Stimulated activated CD8-positive, alpha-beta memory T cell treated with anti-CD3 and anti-CD28 coated beads, Interleukin-4, amount 100 ng/mL, for 4 hours (primary cell): ENCODE measurements at regions not wholly inside any gene's neighbourhood (a gene's known extent, or its start where the extent isn't known, plus 50 kb on each side); places are given as distances from the start of the nearest gene placed in this dataset.
"Not testable (repeated sequence)": the region's sequence is repeated elsewhere in the genome, so short reads cannot be mapped to it uniquely, and the experiment has no call there.

Experiments
- DNase-seq, 2 donors: peaks; one replicate each; pipeline ENCODE4 v3.0.0-alpha.2; 2020; ENCODE audit warnings: low read depth in 2 of 2, low spot score in 1 of 2

DNA sequence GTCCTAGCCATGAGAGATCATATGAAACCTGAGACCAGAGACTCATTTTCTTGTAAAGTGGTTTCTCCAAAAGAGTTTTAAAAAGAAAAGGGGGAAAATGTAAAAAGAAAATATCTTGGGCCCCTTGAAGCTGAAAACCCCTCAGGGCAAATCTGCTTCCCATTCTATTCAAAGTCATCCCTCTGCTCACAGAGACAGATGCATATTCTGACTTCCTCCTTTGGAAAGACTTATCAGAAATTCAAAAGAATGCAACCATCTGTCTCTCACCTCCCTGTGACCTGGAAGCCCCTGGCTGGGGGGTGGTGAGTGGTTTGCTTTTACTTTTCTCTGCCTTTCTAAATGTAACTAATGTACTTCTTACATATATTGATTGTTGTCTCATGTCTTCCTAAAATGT, 1154.8 kb downstream of the NSUN3 start:
- DNase-seq, result no peak

DNA sequence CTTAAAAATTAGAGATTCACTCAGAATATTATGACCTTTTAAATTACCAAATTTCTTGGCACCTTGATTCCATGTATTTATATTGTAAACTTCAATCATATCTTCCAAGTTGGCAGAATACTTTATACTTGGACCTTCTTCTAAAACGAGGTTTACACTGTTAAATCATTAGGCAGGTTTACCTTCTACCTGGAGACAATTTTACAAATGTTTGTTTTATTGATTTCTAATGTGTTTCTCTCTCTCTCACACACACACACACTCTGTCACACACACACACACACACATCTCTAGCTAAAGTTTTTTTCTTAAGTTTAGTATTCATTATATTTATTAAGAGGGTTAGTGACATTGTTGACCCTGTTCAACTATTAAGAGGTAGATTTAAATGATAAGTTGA, 1155.6 kb downstream of the NSUN3 start:
- DNase-seq, result no peak

DNA sequence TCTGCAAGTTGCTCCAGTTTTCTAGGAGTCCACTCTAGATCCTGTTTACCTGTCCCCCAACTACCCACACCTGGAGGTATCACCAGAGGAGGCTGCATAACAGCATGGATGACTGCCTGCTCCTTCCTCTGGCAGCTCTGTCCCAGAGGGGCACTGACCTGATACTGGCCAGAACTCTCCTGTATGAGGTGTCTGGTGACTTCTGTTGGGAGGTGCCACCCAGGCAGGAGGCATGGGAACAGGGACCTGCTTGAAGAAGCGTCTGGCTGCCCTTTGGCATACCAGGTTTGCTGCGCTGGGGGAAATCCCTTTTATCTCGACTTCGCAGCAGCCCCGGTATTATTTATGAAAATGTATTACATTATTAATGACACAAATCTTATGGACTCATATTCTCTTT, 1163.6 kb downstream of the NSUN3 start:
- DNase-seq, result no peak

- DNase-seq, result no peak
Measured at GRCh38 chr3:95227092-95227491, 1164.2 kb downstream of the NSUN3 start.

DNA sequence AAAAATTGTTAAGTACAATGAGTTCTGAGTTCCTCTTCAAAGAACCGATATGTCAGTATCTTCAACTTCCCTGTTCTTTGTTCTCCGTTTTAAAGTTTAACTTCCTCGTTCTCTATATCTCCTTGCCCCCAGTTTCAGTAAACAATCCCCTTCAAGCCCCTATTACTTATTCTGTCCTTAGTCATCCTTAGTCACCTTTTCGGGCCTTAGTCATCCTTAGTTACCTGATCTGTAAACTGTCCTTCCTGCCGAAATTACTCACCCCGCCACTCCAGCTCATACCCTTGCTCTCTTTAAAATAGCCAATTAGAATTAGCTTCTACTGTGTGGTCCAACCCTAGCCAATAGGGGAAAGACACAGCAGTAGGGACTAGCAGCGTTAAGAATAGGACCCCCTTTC, 1165.6 kb downstream of the NSUN3 start:
- no peak for DNase-seq

DNA sequence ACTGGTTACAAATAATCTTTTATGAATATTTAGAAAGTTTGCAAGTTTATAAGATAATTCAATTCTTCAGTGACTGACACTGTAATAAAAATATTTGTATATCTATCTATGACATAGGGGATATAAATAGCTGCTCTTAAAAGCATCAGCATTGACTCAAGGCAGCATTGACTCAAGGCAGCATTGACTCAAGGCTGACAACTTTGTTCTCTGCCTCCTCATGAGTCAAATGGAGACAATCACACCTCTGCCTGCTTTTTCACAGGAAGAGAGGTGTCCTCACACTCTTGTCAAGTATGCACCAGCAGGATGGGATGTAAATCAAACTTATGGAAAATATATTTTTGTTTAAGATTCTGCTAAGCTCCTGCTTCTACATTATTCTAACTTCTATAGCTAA, 1173.1 kb downstream of the NSUN3 start:
- DNase-seq, result no peak

- DNase-seq, result no peak
Measured at GRCh38 chr3:95237783-95238182, 1174.9 kb downstream of the NSUN3 start.

- no peak for DNase-seq
Measured at GRCh38 chr3:95240395-95240794, 1177.5 kb downstream of the NSUN3 start.

DNA sequence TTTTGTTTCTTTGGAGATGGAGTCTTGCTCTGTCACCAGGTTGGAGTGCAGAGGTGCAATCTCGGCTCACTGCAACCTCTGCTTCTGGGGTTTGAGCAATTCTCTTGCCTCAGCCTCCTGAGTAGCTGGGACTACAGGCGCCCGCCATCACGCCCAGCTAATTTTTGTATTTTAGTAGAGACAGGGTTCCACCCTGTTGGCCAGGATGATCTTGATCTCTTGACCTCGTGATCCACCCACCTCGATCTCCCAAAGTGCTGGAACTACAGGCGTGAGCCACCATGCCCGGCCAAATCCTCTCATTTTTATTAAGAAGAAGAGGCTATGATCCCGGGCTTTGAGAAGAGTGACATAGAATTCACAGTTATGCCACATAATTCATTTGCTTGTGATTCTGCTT, 1178.4 kb downstream of the NSUN3 start:
- DNase-seq, result not testable (repeated sequence)

DNA sequence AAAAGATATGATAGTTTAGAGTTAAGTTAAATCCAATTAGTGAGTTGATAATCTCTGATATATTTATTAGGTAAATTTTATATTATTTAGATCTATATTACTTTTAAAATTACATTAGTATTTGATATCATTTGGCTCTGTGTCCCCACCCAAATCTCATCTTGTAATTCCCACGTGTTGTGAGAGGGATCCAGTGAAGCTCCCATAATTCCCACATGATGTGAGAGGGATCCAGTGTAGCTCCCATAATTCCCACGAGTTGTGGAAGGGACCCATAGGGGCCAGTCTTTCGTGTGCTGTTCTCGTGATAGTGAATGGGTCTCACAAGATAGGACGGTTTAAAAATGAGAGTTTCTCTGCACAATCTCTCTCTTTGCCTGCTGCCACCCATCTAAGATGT, 1183.6 kb downstream of the NSUN3 start:
- DNase-seq, result no peak

DNA sequence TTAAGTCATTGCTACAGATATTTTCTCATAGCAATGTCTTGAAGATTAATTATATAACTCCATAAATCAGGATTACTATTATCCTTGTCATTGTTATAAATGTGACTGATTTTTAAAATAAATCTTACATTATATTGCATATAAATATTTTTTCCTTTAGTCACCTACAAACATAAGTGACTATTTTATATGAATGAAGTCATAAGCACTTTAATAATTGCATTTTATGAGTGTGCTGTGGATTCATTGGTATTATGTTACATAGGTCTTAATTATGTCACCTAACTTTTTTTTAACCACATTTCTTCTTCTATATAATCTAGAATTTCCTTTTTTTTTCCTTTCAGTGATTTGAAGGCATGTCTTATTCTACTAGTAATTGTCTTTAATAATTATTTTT, 1191.2 kb downstream of the NSUN3 start:
- no peak for DNase-seq

GRCh38 chr3:95254758-95255157, 1191.9 kb downstream of the NSUN3 start:
- no peak for DNase-seq

- DNase-seq, result no peak
Measured at GRCh38 chr3:95265129-95265528, 1202.3 kb downstream of the NSUN3 start.

DNA sequence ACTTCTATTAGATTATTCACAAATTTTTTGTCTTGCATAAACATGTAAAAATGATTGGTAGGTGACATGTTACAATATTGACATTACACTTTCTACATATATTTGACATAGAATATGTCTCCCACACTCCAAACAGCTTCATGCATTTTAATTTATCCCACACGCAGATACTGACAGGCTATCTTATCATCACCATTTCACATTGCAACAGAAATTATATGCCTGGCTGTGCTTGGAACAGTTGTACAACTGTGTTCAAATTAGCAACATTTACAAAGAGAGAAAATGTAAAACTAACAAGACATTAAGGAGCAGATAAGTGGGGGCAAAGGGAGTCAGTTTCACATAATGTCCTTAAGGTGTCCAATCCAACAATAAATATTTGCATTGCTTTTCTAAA, 1208.5 kb downstream of the NSUN3 start:
- no peak for DNase-seq

GRCh38 chr3:95272166-95272565, 1209.3 kb downstream of the NSUN3 start:
- no peak for DNase-seq

DNA sequence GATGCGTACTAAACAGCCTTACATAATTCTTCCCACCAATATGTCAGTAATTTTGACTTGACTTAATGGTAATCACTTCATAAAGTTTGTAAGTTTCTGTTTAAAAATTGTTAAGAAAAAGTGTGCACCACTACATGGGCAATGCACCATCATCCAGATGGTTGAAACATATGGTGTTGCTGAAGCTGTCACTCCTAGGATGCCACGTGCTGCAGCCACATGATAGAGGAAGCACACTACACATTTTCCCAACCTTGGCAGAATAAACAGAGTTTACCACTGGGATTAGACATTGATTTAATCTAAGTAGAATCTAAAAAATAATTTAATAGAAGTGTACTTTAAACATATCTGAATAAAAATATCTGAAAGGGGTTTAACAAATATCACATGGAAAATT, 1209.9 kb downstream of the NSUN3 start:
- no peak for DNase-seq

DNA sequence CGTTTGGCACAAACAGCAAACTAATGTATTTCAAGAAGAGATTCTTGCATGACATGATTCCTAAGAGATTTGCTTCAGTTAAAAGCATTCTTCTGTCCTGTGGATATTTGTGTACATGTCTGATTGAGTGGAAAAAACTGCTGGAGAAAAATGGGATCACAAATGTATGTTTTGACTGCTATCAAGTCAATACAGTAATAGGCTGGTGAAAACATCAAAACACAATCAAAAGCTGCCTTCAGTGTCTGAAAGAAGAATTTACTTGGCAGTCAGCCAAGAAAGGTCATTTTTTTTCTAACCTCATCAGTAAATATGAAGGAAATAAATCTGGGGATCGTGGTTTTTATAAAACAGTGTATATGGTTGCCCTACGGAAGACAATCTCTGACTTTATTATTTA, 1214.8 kb downstream of the NSUN3 start:
- no peak for DNase-seq

DNA sequence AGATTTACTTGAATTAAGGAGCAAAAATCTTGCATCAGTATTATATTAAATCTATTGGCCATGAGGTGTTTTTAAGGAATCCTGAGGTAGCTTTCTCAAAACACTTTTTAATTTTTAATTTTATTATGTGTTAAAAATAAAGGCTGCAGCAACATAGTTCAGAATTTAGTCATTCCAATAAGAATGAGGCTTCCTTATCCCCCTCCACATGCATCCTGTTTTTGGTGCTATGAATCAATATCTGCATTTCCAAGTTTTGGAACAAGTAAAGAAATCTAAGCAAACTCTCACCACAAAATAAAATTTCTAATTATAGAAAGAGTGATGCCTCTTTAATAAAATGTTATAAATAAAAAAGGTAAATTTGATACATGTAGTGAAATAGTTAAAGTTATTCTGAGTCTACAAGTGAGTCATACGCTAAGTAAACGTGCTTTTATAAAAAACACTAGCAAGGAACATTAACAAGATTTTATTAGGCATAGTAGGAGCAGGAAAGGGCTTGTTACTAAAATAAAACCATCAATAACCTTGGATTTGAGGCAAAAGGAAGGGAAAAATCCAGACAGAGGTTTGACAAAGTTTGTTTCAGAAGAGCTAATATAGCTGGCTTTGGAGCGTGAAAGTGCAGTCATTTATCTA, 1218.0 kb downstream of the NSUN3 start:
- no peak for DNase-seq

- DNase-seq, result no peak
Measured at GRCh38 chr3:95289295-95289694, 1226.4 kb downstream of the NSUN3 start.

- DNase-seq, result no peak
Measured at GRCh38 chr3:95297581-95297980, 1234.7 kb downstream of the NSUN3 start.

DNA sequence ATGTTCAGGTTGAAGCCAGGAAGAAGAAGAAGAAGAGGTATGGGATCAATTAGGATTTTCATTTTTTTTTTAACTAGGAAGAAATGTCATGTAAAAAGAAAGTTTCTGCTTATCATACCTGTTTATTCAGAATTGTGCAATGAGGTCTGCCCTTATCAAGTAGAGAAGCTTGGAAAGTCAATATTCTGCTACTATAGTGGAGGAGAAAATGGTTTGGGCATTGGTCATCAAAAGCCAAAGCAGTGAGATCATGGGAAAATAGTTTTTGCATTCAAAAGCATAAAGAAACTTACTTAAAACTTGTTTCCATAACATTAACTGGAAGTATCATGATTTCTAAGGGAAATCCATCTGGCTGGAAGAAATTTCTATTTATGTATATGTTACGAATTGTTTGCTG, 1239.2 kb downstream of the NSUN3 start:
- DNase-seq, result no peak

DNA sequence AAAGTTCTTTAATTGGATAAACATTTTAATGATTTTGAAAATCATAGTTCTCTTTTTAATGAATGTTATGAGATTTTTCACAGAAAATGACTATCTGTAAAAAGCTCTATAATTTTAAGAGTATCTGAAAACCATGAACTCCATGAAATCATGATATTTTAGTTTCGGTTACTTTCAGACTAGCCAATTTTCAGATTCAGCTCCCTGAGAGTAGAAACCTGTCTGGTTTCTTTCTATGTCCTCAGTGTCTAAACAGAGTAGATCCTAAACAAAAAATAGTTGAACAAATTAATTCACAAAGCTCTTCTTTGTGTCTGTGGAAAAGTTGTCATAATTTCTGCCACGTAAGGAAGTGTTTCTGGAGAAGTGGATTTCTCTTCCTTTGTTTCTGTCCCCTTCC, 1247.7 kb downstream of the NSUN3 start:
- no peak for DNase-seq

DNA sequence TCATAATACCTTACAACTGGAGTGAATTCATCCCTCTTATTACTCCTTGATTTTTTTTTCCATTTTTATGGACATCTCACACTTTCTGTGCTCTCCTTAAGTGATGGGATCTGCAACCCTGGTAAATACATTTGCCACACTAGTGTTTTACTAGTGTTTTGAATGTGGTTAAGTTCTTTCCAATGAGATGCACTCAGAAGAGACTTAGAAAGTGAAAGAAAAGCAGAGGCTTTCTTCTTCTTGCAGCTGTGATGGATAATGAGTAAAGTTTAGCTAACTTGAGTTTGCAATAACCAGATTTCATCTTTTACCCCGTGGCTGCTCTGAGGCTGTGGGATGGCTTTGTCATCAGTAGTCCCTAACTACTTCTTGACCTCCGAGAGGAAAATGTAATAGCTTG, 1248.4 kb downstream of the NSUN3 start:
- no peak for DNase-seq

DNA sequence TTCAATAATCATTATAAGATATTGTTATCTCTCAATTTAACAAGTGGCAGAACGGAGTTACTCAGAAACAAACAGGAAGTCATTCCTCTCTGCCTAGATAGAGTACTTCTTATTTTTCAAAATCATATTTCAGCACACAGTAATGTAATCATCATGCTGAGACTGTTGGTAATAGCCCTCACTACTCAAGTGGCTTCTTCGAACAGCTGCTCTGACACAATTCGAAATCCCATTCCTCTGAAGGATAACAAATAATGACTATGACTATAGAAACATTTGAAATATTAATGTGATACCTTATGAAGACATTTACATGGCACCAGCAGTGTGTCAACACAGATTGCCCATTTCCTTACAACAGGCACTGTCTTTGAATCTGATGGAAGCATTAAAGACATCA, 1249.8 kb downstream of the NSUN3 start:
- no peak for DNase-seq
